Coronary artery (tissue), 2 donors: ENCODE measurements at regions not wholly inside any gene's neighbourhood (a gene's known extent, or its start where the extent isn't known, plus 50 kb on each side); places are given as distances from the start of the nearest gene placed in this dataset.

Experiments used
- DNase-seq: peaks from one replicate; pipeline ENCODE4 v3.0.0-alpha.2; 2017; ENCODE audit warnings: low spot score
- H3K27ac ChIP-seq, 2 donors: fragments of 200-600 bp; sonication (generic); one replicate each; pipeline ENCODE4 v1.5.1; 2016 to 2019
- H3K4me3 ChIP-seq: fragments of 200-600 bp; sonication (generic); 2 replicates; pipeline ENCODE4 v1.5.1; 2016; ENCODE audit warnings: mild to moderate bottlenecking, moderate library complexity
- CTCF ChIP-seq: fragments of 200-600 bp; sonication (generic); IDR thresholded peaks from one replicate; pipeline ENCODE4 v1.5.1; 2019; ENCODE audit warnings: antibody characterized with exemption

GRCh38 chr5:153421676-153422075 is 68.8 kb upstream of the GRIA1 start:
- no peak overlapping the region for H3K4me3 ChIP-seq
- no peak overlapping the region for H3K27ac ChIP-seq
- no peak for DNase-seq
- TF ChIP-seq CTCF = no peak

GRCh38 chr5:153425914-153426313 is 64.6 kb upstream of the GRIA1 start:
- DNase-seq = no peak
- no peak for TF ChIP-seq CTCF
- no peak overlapping the region for H3K27ac ChIP-seq

GRCh38 chr5:153429761-153430380 is 60.6 kb upstream of the GRIA1 start:
- H3K4me3 ChIP-seq = no peak overlapping the region
- H3K27ac ChIP-seq = no peak overlapping the region
- TF ChIP-seq CTCF = no peak
- DNase-seq = no peak

More at GRCh38 chr5:153425914-153426313, 64.6 kb upstream of the GRIA1 start:
- H3K4me3 ChIP-seq = no peak overlapping the region

GRCh38 chr5:153432583-153432982 is 57.9 kb upstream of the GRIA1 start:
- Histone ChIP-seq H3K4me3 (no peak overlapping the region), H3K27ac (no peak overlapping the region)
- TF ChIP-seq CTCF = no peak
- DNase-seq = no peak

- no peak for TF ChIP-seq CTCF
- H3K27ac ChIP-seq = no peak overlapping the region
- H3K4me3 ChIP-seq = no peak overlapping the region
- no peak for DNase-seq
Measured at GRCh38 chr5:153437251-153437650, 53.2 kb upstream of the GRIA1 start.

GRCh38 chr5:153439130-153439529 is 51.3 kb upstream of the GRIA1 start:
- Histone ChIP-seq H3K27ac (no peak overlapping the region), H3K4me3 (no peak overlapping the region)
- no peak for DNase-seq
- TF ChIP-seq CTCF = no peak
